DMS53 (cell line): ENCODE measurements at regions not wholly inside any gene's neighbourhood (a gene's known extent, or its start where the extent isn't known, plus 50 kb on each side); places are given as distances from the start of the nearest gene placed in this dataset.
"Not testable (repeated sequence)": the region's sequence is repeated elsewhere in the genome, so short reads cannot be mapped to it uniquely, and the experiment has no call there.

Experiments
- DNase-seq: peaks from one replicate; lab custom pipeline; 2025; lab: John Stamatoyannopoulos, UW

DNA sequence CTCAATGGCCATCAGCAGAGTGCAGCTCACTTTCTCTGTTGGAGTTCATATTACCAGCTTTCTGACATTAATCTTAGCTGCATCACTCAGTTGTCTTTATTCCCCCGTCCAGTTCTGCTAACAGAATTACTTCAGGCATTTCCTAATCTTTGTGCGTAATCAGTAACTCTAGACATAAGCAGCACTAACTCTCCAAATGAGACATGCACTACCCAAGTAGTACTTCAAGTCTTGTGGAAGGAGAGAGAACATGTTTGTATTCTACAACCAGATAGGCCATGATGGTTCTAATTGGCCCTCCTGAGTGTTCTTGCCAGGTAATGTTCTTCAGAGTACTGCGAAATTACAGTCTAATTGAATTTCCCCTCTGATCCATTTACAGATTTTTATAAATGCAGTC, 448.5 kb upstream of the RPS6KA3 start:
- no peak for DNase-seq

GRCh38 chrX:20712811-20713210, 446.1 kb upstream of the RPS6KA3 start:
- DNase-seq: peak; percentile 9

- peak; percentile 30 for DNase-seq
These were observed 444.7 kb upstream of the RPS6KA3 start for GRCh38 chrX:20711366-20711765.

- DNase-seq: no peak
These were observed 426.4 kb upstream of the RPS6KA3 start for GRCh38 chrX:20693078-20693477.

DNA sequence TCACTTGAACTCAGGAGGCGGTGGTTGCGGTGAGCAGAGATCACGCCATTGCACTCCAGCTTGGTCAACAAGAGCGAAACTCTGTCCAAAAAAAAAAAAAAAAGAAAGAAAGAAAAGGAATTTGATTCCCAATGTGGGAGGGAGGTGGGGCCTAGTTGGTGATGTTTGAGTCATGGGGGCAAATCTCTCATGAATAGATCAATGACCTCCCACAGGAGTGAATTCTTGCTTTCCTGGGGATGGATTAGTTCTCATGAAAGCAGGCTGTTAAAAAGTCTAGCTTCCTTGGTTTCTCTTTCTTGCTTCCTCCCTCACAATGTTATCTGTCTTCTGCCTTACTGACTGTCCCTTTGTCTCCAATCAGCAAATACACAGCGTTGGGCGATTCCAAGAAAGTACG, 419.5 kb upstream of the RPS6KA3 start:
- DNase-seq: no peak

DNA sequence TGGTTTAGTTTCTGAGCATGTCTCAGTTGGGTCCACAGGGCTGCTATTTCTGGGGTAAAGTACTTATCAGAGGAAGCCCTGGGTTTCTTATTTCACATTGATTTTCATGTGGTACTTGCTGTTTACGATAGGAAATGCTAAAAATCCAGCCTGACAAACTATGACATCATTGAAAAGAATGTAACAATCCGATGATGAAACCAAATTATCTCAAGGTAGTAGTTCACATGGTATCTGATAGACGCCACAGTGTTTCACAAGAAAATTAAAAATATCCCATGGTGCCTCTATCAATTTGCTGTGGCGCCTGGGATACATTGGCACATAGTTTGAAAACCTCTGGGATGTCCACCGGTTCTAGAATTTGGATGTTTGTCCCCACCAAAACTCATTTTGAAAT, 418.9 kb upstream of the RPS6KA3 start:
- DNase-seq: no peak

DNA sequence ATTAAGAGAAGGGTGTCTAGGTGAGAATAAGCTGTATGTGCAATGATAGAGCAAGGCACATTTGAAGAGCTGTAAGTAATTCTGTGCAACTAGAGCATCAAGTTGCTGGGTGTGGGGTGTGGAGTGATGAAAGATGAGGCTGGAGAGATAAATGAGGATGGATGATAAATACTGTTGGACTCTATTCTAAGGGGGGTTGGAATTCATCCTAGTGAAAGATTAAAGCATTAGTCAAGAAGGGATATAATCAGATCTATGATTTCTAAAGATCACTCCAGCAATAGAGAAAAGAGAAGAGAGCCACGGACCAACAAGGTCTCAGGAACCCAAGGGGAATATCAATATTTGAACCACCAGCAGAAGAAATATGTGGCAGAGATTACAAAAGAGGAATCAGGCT, 415.0 kb upstream of the RPS6KA3 start:
- no peak for DNase-seq

GRCh38 chrX:20680998-20681397, 414.3 kb upstream of the RPS6KA3 start:
- DNase-seq: peak; percentile 11

- DNase-seq: no peak
These were observed 405.8 kb upstream of the RPS6KA3 start for GRCh38 chrX:20672476-20672875.

- DNase-seq: not testable (repeated sequence)
These were observed 405.0 kb upstream of the RPS6KA3 start for GRCh38 chrX:20671746-20672145.

- no peak for DNase-seq
These were observed 403.9 kb upstream of the RPS6KA3 start for GRCh38 chrX:20670611-20671010.

GRCh38 chrX:20668550-20668949, 401.8 kb upstream of the RPS6KA3 start:
- no peak for DNase-seq

DNA sequence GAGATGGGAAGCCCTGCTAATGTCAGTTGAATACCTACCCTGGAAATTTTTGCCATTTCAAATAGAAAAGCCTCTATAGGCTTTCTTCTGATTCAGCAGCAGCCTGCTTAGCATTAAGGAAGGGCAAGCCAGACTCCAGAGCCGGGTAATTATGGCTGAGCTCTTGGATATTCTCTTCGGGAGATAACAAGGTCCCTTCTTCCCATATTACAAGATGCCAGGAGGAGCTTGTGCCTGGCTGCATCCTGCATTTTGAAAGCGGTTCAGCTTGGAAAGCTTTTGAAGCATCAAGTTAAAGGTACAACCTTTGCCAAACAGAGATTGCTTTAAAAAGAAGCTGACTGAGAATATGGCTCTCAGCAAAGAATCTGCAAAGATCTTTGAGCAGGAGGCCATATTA, 399.6 kb upstream of the RPS6KA3 start:
- no peak for DNase-seq

- no peak for DNase-seq
These were observed 398.8 kb upstream of the RPS6KA3 start for GRCh38 chrX:20665481-20665880.

DNA sequence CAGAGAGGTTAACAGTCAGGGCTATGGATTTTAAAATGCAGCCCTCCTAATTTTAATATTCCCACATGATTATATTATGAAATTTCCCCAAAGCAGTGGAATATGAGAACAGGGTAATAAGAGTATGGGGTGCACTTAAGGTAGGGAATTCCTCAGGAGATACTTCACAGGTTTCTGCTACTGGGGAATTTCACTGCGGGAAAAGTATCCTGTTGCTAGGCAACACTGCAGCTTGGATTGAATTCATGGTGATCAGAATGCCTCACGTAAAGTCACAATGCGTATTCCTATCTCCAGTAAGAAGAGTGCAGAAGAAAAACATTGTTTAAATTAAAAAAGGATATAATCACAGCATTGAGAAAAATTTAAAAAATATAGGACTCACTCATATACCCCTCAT, 398.1 kb upstream of the RPS6KA3 start:
- peak; percentile 4 for DNase-seq

DNA sequence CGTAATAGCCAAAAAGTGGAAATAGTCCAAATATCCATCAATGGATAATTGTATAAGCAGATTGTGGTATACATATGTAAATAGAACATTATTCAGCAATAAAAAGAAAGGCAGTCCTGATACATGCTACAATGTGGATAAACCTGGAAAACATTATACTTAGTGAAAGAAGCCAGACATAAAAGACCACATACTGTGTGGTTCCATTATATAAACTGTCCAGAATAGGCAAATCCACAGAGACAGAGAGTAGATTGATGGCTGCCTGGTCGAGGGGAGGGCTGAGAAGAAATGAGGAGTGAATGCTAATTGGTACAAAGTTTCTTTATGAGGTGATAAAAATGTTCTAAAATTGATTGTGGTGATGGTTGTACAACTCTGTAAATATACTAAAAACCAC, 397.4 kb upstream of the RPS6KA3 start:
- DNase-seq: no peak

DNA sequence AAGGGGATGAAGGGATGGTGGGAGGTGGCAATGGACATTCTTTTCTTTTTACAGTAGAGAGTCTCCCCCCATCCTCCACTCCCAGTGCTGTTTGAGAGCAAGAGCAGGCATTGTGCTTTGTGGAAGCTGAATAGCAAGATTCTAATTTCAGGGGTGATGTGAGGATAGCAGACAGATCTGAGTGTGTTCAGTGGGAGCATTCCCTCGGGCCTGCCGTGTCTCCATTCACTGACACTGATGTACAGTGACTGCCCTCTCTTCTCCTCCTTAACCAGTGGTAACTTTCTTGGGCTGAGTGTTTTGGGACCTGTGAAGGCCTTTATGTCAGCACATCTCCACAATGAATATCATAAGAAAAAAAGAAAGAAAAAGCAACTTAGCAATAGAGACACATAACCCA, 396.6 kb upstream of the RPS6KA3 start:
- no peak for DNase-seq

- no peak for DNase-seq
These were observed 390.0 kb upstream of the RPS6KA3 start for GRCh38 chrX:20656721-20657120.

GRCh38 chrX:20654596-20655106, 387.9 kb upstream of the RPS6KA3 start:
- no peak for DNase-seq

DNA sequence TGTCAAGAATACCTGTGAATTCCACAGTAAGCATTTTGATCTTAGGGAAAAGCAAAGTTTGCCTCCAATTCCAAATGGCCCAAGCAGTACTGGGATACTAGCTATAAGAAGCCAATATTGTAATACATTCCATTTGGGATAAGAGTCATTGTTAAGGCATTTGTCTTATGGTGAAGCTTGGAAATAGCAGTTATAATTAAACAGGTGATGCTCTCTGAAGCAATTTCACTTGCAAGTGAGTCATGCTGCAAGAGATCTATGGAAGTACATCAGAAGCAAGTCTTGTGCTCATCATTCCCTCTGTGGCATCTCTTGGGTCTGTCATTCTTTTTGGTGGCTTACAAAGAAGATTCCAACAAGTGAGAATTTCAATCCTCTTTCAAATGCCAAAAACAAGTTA, 386.4 kb upstream of the RPS6KA3 start:
- DNase-seq: no peak

GRCh38 chrX:20641954-20642353, 375.2 kb upstream of the RPS6KA3 start:
- no peak for DNase-seq

DNA sequence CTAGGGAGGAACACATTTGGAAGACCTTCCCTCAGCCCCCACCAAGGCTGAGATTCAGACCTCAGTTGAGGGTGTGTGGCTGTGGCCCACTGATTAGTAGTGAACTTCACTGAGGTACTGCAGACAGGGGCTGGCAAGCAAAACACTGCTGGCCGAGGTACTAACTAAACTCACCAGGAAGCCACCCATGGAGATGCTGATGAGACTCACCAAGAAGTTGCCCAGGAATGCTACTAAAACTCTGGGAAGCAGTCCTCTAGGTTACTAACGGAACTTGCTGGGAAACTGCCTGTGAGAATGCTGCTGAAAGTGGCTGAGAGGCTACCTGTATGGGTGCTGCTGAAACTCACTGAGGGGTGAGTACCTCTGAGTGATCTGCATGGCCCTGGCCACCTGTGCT, 372.4 kb upstream of the RPS6KA3 start:
- DNase-seq: no peak

GRCh38 chrX:20637351-20637750, 370.6 kb upstream of the RPS6KA3 start:
- no peak for DNase-seq

GRCh38 chrX:20633451-20633850, 366.7 kb upstream of the RPS6KA3 start:
- DNase-seq: no peak

DNA sequence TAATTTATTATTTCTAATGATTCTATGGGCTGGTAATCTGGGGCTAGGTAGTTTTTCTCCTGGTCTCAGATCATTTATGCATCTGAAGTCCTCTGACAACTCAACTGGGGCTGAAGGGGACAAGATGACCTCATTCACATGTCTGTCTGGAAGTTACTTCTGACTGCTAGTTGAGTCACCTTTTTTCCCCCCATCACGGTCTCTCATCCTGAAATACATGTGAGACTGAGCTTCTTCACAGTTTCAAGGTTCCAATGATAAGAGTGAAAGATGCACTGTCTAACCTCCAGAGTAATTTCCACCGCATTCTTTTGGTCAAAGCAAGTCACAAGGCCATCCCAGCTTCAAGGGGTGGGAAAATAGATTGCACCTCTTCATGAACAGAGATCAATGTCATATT, 356.7 kb upstream of the RPS6KA3 start:
- DNase-seq: peak; percentile 3
